Stomach smooth muscle (tissue), 2 donors: ENCODE measurements at regions not wholly inside any gene's neighbourhood (a gene's known extent, or its start where the extent isn't known, plus 50 kb on each side); places are given as distances from the start of the nearest gene placed in this dataset.

ENCODE experiments used
- H3K27ac ChIP-seq: one replicate; pipeline ENCODE4 v1.7.0; 2013; ENCODE audit warnings: mild to moderate bottlenecking, low read length, inconsistent platforms
- H3K27me3 ChIP-seq, 2 donors: one replicate each; pipeline ENCODE4 v1.7.0; 2013; ENCODE audit warnings: low read length in 2 of 2; ENCODE audit not compliant: insufficient read depth in 2 of 2, control insufficient read depth in 1 of 2
- H3K36me3 ChIP-seq, 2 donors: one replicate each; pipeline ENCODE4 v1.7.0; 2013; ENCODE audit warnings: low read length in 2 of 2; ENCODE audit not compliant: control insufficient read depth in 2 of 2, insufficient read depth in 2 of 2
- H3K4me1 ChIP-seq: one replicate; pipeline ENCODE4 v1.7.0; 2013; ENCODE audit warnings: low read length; ENCODE audit not compliant: control insufficient read depth, insufficient read depth
- H3K4me3 ChIP-seq, 2 donors: one replicate each; pipeline ENCODE4 v1.7.0; 2013; ENCODE audit warnings: low read length in 2 of 2
- H3K9ac ChIP-seq, 2 donors: one replicate each; pipeline ENCODE4 v1.7.0; 2013; ENCODE audit warnings: low read length in 2 of 2, mild to moderate bottlenecking in 1 of 2
- H3K9me3 ChIP-seq, 2 donors: one replicate each; pipeline ENCODE4 v1.7.0; 2013; ENCODE audit warnings: low read length in 2 of 2; ENCODE audit not compliant: control insufficient read depth in 2 of 2
- donor health status: healthy.
- donor health status: Pancreatic carcinoma.

GRCh38 chr12:25728056-25728595 is 175.0 kb upstream of the LMNTD1 start:
- Histone ChIP-seq H3K4me1 (peaks cover 3% of the 10 kb centered on the region), H3K27me3 (no peaks in the 10 kb centered on the region), H3K9ac (no peak overlapping the region), H3K4me3 (no peak overlapping the region), H3K36me3 (no peaks in the 10 kb centered on the region), H3K27ac (no peak overlapping the region), H3K9me3 (no peaks in the 10 kb centered on the region)

- H3K27me3 ChIP-seq: no peaks in the 10 kb centered on the region
- no peak overlapping the region for H3K4me3 ChIP-seq
- H3K9me3 ChIP-seq: peaks cover 0 to 2% of the 10 kb centered on the region in 2 donors
- H3K9ac ChIP-seq: no peak overlapping the region
- H3K4me1 ChIP-seq: no peaks in the 10 kb centered on the region
- no peak overlapping the region for H3K27ac ChIP-seq
- no peaks in the 10 kb centered on the region for H3K36me3 ChIP-seq
Measured at GRCh38 chr12:25730489-25731349, 177.6 kb upstream of the LMNTD1 start.

- no peaks in the 10 kb centered on the region for H3K36me3 ChIP-seq
- H3K9ac ChIP-seq: no peak overlapping the region
- H3K27ac ChIP-seq: no peak overlapping the region
- H3K4me1 ChIP-seq: no peaks in the 10 kb centered on the region
- H3K4me3 ChIP-seq: no peak overlapping the region
- H3K9me3 ChIP-seq: peaks cover 0 to 2% of the 10 kb centered on the region in 2 donors
- no peaks in the 10 kb centered on the region for H3K27me3 ChIP-seq
Measured at GRCh38 chr12:25733541-25733940, 180.5 kb upstream of the LMNTD1 start.

- Histone ChIP-seq H3K27me3 (no peaks in the 10 kb centered on the region), H3K27ac (no peak overlapping the region), H3K4me1 (no peaks in the 10 kb centered on the region), H3K36me3 (no peaks in the 10 kb centered on the region), H3K9ac (no peak overlapping the region), H3K4me3 (no peak overlapping the region), H3K9me3 (peaks cover 0 to 2% of the 10 kb centered on the region in 2 donors)
Measured at GRCh38 chr12:25734529-25735180, 181.6 kb upstream of the LMNTD1 start.

GRCh38 chr12:25740617-25741016 is 187.5 kb upstream of the LMNTD1 start:
- no peak overlapping the region for H3K4me3 ChIP-seq
- no peak overlapping the region for H3K27ac ChIP-seq
- no peaks in the 10 kb centered on the region for H3K4me1 ChIP-seq
- H3K9ac ChIP-seq: no peak overlapping the region
- H3K36me3 ChIP-seq: no peaks in the 10 kb centered on the region
- no peaks in the 10 kb centered on the region for H3K27me3 ChIP-seq
- no peaks in the 10 kb centered on the region for H3K9me3 ChIP-seq

GRCh38 chr12:25741917-25742316 is 188.8 kb upstream of the LMNTD1 start:
- Histone ChIP-seq H3K9ac (no peak overlapping the region), H3K9me3 (no peaks in the 10 kb centered on the region), H3K4me1 (no peaks in the 10 kb centered on the region), H3K36me3 (no peaks in the 10 kb centered on the region), H3K4me3 (no peak overlapping the region), H3K27me3 (no peaks in the 10 kb centered on the region), H3K27ac (no peak overlapping the region)

- H3K9ac ChIP-seq: no peak overlapping the region
- no peaks in the 10 kb centered on the region for H3K9me3 ChIP-seq
- no peaks in the 10 kb centered on the region for H3K27me3 ChIP-seq
- no peaks in the 10 kb centered on the region for H3K36me3 ChIP-seq
- no peak overlapping the region for H3K4me3 ChIP-seq
- no peak overlapping the region for H3K27ac ChIP-seq
- H3K4me1 ChIP-seq: no peaks in the 10 kb centered on the region
Measured at GRCh38 chr12:25743679-25744215, 190.7 kb upstream of the LMNTD1 start.

GRCh38 chr12:25744313-25744712 is 191.2 kb upstream of the LMNTD1 start:
- Histone ChIP-seq H3K4me3 (no peak overlapping the region), H3K9me3 (no peaks in the 10 kb centered on the region), H3K27me3 (no peaks in the 10 kb centered on the region), H3K27ac (no peak overlapping the region), H3K9ac (no peak overlapping the region), H3K4me1 (no peaks in the 10 kb centered on the region), H3K36me3 (no peaks in the 10 kb centered on the region)

- no peak overlapping the region for H3K9ac ChIP-seq
- H3K9me3 ChIP-seq: no peaks in the 10 kb centered on the region
- H3K27me3 ChIP-seq: no peaks in the 10 kb centered on the region
- H3K36me3 ChIP-seq: no peaks in the 10 kb centered on the region
- no peaks in the 10 kb centered on the region for H3K4me1 ChIP-seq
- H3K4me3 ChIP-seq: no peak overlapping the region
- no peak overlapping the region for H3K27ac ChIP-seq
Measured at GRCh38 chr12:25745281-25745680, 192.2 kb upstream of the LMNTD1 start.

GRCh38 chr12:25746131-25746530 is 193.0 kb upstream of the LMNTD1 start:
- Histone ChIP-seq H3K27me3 (no peaks in the 10 kb centered on the region), H3K4me1 (no peaks in the 10 kb centered on the region), H3K36me3 (no peaks in the 10 kb centered on the region), H3K9ac (no peak overlapping the region), H3K27ac (no peak overlapping the region), H3K4me3 (no peak overlapping the region), H3K9me3 (no peaks in the 10 kb centered on the region)
